ENCODE measurements at regions not wholly inside any gene's neighbourhood (a gene's known extent, or its start where the extent isn't known, plus 50 kb on each side); places are given as distances from the start of the nearest gene placed in this dataset.

DNA sequence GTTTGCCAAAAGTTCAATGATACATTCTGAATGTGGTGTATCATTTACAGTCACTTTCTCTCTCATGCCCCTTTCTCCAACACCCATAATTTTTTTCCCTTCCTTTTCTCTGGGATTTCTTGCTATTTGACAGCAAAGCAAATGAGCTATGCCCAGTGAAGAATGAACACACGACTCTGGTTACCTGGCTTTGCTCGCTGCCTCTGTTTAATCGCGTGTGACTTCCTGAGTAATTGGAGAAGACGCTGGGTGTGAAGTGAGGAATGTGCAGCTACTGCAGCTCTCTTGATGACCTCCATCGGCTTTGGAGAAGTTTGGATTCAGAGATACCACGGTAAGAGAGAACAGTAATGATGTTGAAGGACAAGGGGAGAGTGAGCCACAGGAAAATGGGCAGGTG is 651.8 kb downstream of the KIF4B start:
- TF ChIP-seq, protein P1, sequence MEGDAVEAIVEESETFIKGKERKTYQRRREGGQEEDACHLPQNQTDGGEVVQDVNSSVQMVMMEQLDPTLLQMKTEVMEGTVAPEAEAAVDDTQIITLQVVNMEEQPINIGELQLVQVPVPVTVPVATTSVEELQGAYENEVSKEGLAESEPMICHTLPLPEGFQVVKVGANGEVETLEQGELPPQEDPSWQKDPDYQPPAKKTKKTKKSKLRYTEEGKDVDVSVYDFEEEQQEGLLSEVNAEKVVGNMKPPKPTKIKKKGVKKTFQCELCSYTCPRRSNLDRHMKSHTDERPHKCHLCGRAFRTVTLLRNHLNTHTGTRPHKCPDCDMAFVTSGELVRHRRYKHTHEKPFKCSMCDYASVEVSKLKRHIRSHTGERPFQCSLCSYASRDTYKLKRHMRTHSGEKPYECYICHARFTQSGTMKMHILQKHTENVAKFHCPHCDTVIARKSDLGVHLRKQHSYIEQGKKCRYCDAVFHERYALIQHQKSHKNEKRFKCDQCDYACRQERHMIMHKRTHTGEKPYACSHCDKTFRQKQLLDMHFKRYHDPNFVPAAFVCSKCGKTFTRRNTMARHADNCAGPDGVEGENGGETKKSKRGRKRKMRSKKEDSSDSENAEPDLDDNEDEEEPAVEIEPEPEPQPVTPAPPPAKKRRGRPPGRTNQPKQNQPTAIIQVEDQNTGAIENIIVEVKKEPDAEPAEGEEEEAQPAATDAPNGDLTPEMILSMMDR (IDR thresholded peaks at IDR 0.05 in 4 of 5, conservative IDR thresholded peaks at IDR 0.05 in 1 of 5), result no peak
- TF ChIP-seq POLR2A (IDR thresholded peaks at IDR 0.05), result no peak

All from gastrocnemius medialis (tissue), 4 donors.